ENCODE measurements at regions not wholly inside any gene's neighbourhood (a gene's known extent, or its start where the extent isn't known, plus 50 kb on each side); places are given as distances from the start of the nearest gene placed in this dataset.

GRCh38 chr4:54473077-54473545 is 184.6 kb upstream of the KIT start:
- Histone ChIP-seq H3K9me3 (ENCODE audit: control insufficient read depth, low read length) (no peaks in the 10 kb centered on the region), H3K27me3 (ENCODE audit: control insufficient read depth, insufficient read depth, low read length) (no peaks in the 10 kb centered on the region), H3K9ac (ENCODE audit: low read length) (no peak overlapping the region), H3K36me3 (ENCODE audit: control insufficient read depth, insufficient read depth, low read length) (no peaks in the 10 kb centered on the region), H3K4me3 (ENCODE audit: low read length) (no peak overlapping the region), H3K4me1 (ENCODE audit: control insufficient read depth, insufficient read depth, low read length) (no peaks in the 10 kb centered on the region)

- Histone ChIP-seq H3K27me3 (ENCODE audit: control insufficient read depth, insufficient read depth, low read length) (no peaks in the 10 kb centered on the region), H3K9ac (ENCODE audit: low read length) (no peak overlapping the region), H3K9me3 (ENCODE audit: control insufficient read depth, low read length) (no peaks in the 10 kb centered on the region), H3K4me3 (ENCODE audit: low read length) (no peak overlapping the region), H3K4me1 (ENCODE audit: control insufficient read depth, insufficient read depth, low read length) (no peaks in the 10 kb centered on the region), H3K36me3 (ENCODE audit: control insufficient read depth, insufficient read depth, low read length) (no peaks in the 10 kb centered on the region)
Observed at GRCh38 chr4:54473798-54474197, 184.0 kb upstream of the KIT start.

GRCh38 chr4:54475546-54475945 is 182.2 kb upstream of the KIT start:
- Histone ChIP-seq H3K4me1 (ENCODE audit: control insufficient read depth, insufficient read depth, low read length) (no peaks in the 10 kb centered on the region), H3K27me3 (ENCODE audit: control insufficient read depth, insufficient read depth, low read length) (no peaks in the 10 kb centered on the region), H3K9me3 (ENCODE audit: control insufficient read depth, low read length) (peaks cover 4% of the 10 kb centered on the region), H3K4me3 (ENCODE audit: low read length) (no peak overlapping the region), H3K36me3 (ENCODE audit: control insufficient read depth, insufficient read depth, low read length) (no peaks in the 10 kb centered on the region), H3K9ac (ENCODE audit: low read length) (no peak overlapping the region)

GRCh38 chr4:54482529-54483200 is 175.1 kb upstream of the KIT start:
- Histone ChIP-seq H3K9me3 (ENCODE audit: control insufficient read depth, low read length) (peaks cover 4% of the 10 kb centered on the region), H3K27me3 (ENCODE audit: control insufficient read depth, insufficient read depth, low read length) (no peaks in the 10 kb centered on the region), H3K4me1 (ENCODE audit: control insufficient read depth, insufficient read depth, low read length) (peaks cover 4% of the 10 kb centered on the region), H3K9ac (ENCODE audit: low read length) (no peak overlapping the region), H3K4me3 (ENCODE audit: low read length) (no peak overlapping the region), H3K36me3 (ENCODE audit: control insufficient read depth, insufficient read depth, low read length) (no peaks in the 10 kb centered on the region)

- H3K9ac ChIP-seq (ENCODE audit: low read length) = no peak overlapping the region
- H3K27me3 ChIP-seq (ENCODE audit: control insufficient read depth, insufficient read depth, low read length) = no peaks in the 10 kb centered on the region
- H3K36me3 ChIP-seq (ENCODE audit: control insufficient read depth, insufficient read depth, low read length) = no peaks in the 10 kb centered on the region
- H3K4me1 ChIP-seq (ENCODE audit: control insufficient read depth, insufficient read depth, low read length) = peaks cover 4% of the 10 kb centered on the region
- H3K4me3 ChIP-seq (ENCODE audit: low read length) = no peak overlapping the region
- no peaks in the 10 kb centered on the region for H3K9me3 ChIP-seq (ENCODE audit: control insufficient read depth, low read length)
Observed at GRCh38 chr4:54484383-54484782, 173.4 kb upstream of the KIT start.

- Histone ChIP-seq H3K9ac (ENCODE audit: low read length) (no peak overlapping the region), H3K4me1 (ENCODE audit: control insufficient read depth, insufficient read depth, low read length) (no peaks in the 10 kb centered on the region), H3K27me3 (ENCODE audit: control insufficient read depth, insufficient read depth, low read length) (no peaks in the 10 kb centered on the region), H3K4me3 (ENCODE audit: low read length) (no peak overlapping the region), H3K36me3 (ENCODE audit: control insufficient read depth, insufficient read depth, low read length) (no peaks in the 10 kb centered on the region), H3K9me3 (ENCODE audit: control insufficient read depth, low read length) (no peaks in the 10 kb centered on the region)
Observed at GRCh38 chr4:54487491-54487890, 170.3 kb upstream of the KIT start.

- Histone ChIP-seq H3K4me1 (ENCODE audit: control insufficient read depth, insufficient read depth, low read length) (no peaks in the 10 kb centered on the region), H3K9me3 (ENCODE audit: control insufficient read depth, low read length) (no peaks in the 10 kb centered on the region), H3K27me3 (ENCODE audit: control insufficient read depth, insufficient read depth, low read length) (no peaks in the 10 kb centered on the region)
Observed at GRCh38 chr4:54493862-54494261, 163.9 kb upstream of the KIT start.

GRCh38 chr4:54495091-54495490 is 162.7 kb upstream of the KIT start:
- H3K36me3 ChIP-seq (ENCODE audit: control insufficient read depth, insufficient read depth, low read length) = no peaks in the 10 kb centered on the region
- H3K9me3 ChIP-seq (ENCODE audit: control insufficient read depth, low read length) = no peaks in the 10 kb centered on the region
- no peaks in the 10 kb centered on the region for H3K27me3 ChIP-seq (ENCODE audit: control insufficient read depth, insufficient read depth, low read length)
- H3K9ac ChIP-seq (ENCODE audit: low read length) = no peak overlapping the region
- no peaks in the 10 kb centered on the region for H3K4me1 ChIP-seq (ENCODE audit: control insufficient read depth, insufficient read depth, low read length)
- H3K4me3 ChIP-seq (ENCODE audit: low read length) = no peak overlapping the region

More at GRCh38 chr4:54493862-54494261, 163.9 kb upstream of the KIT start:
- no peaks in the 10 kb centered on the region for H3K36me3 ChIP-seq (ENCODE audit: control insufficient read depth, insufficient read depth, low read length)
- no peak overlapping the region for H3K4me3 ChIP-seq (ENCODE audit: low read length)
- no peak overlapping the region for H3K9ac ChIP-seq (ENCODE audit: low read length)

- H3K4me3 ChIP-seq (ENCODE audit: low read length) = no peak overlapping the region
- H3K9me3 ChIP-seq (ENCODE audit: control insufficient read depth, low read length) = no peaks in the 10 kb centered on the region
- no peaks in the 10 kb centered on the region for H3K4me1 ChIP-seq (ENCODE audit: control insufficient read depth, insufficient read depth, low read length)
- no peak overlapping the region for H3K9ac ChIP-seq (ENCODE audit: low read length)
- H3K27me3 ChIP-seq (ENCODE audit: control insufficient read depth, insufficient read depth, low read length) = no peaks in the 10 kb centered on the region
- no peaks in the 10 kb centered on the region for H3K36me3 ChIP-seq (ENCODE audit: control insufficient read depth, insufficient read depth, low read length)
Observed at GRCh38 chr4:54495641-54496040, 162.1 kb upstream of the KIT start.

GRCh38 chr4:54496412-54496811 is 161.3 kb upstream of the KIT start:
- no peaks in the 10 kb centered on the region for H3K9me3 ChIP-seq (ENCODE audit: control insufficient read depth, low read length)
- no peaks in the 10 kb centered on the region for H3K36me3 ChIP-seq (ENCODE audit: control insufficient read depth, insufficient read depth, low read length)
- no peaks in the 10 kb centered on the region for H3K27me3 ChIP-seq (ENCODE audit: control insufficient read depth, insufficient read depth, low read length)
- no peaks in the 10 kb centered on the region for H3K4me1 ChIP-seq (ENCODE audit: control insufficient read depth, insufficient read depth, low read length)
- H3K9ac ChIP-seq (ENCODE audit: low read length) = no peak overlapping the region
- no peak overlapping the region for H3K4me3 ChIP-seq (ENCODE audit: low read length)

GRCh38 chr4:54497947-54498346 is 159.8 kb upstream of the KIT start:
- H3K27me3 ChIP-seq (ENCODE audit: control insufficient read depth, insufficient read depth, low read length) = no peaks in the 10 kb centered on the region
- H3K9ac ChIP-seq (ENCODE audit: low read length) = no peak overlapping the region
- no peaks in the 10 kb centered on the region for H3K4me1 ChIP-seq (ENCODE audit: control insufficient read depth, insufficient read depth, low read length)
- H3K4me3 ChIP-seq (ENCODE audit: low read length) = no peak overlapping the region
- H3K9me3 ChIP-seq (ENCODE audit: control insufficient read depth, low read length) = no peaks in the 10 kb centered on the region
- no peaks in the 10 kb centered on the region for H3K36me3 ChIP-seq (ENCODE audit: control insufficient read depth, insufficient read depth, low read length)

GRCh38 chr4:54498661-54499111 is 159.1 kb upstream of the KIT start:
- Histone ChIP-seq H3K4me1 (ENCODE audit: control insufficient read depth, insufficient read depth, low read length) (no peaks in the 10 kb centered on the region), H3K36me3 (ENCODE audit: control insufficient read depth, insufficient read depth, low read length) (no peaks in the 10 kb centered on the region)

More at GRCh38 chr4:54498661-54499111, 159.1 kb upstream of the KIT start:
- no peaks in the 10 kb centered on the region for H3K27me3 ChIP-seq (ENCODE audit: control insufficient read depth, insufficient read depth, low read length)
- no peak overlapping the region for H3K9ac ChIP-seq (ENCODE audit: low read length)
- H3K9me3 ChIP-seq (ENCODE audit: control insufficient read depth, low read length) = no peaks in the 10 kb centered on the region
- no peak overlapping the region for H3K4me3 ChIP-seq (ENCODE audit: low read length)

Data from mucosa of stomach (tissue), 1 donor.